K562 (cell line): ENCODE measurements at regions not wholly inside any gene's neighbourhood (a gene's known extent, or its start where the extent isn't known, plus 50 kb on each side); places are given as distances from the start of the nearest gene placed in this dataset.

Experiments
- ARID1B ChIP-seq: fragments of 450-650 bp; IDR thresholded peaks from 2 replicates; pipeline ENCODE4 v1.6.1; 2016; ENCODE audit warnings: antibody characterized with exemption, mild to moderate bottlenecking, inconsistent platforms
- CUX1 ChIP-seq: fragments of 200-800 bp; sonication (Bioruptor generic); IDR thresholded peaks from 2 replicates; pipeline ENCODE4 v1.6.1; 2016; ENCODE audit warnings: missing genetic modification characterization, missing compliant biosample characterization
- HBP1 ChIP-seq: fragments of 450-650 bp; formaldehyde crosslinking; IDR thresholded peaks from 2 replicates; pipeline ENCODE4 v1.4.0; 2022; ENCODE audit warnings: missing genetic modification characterization
- NFE2L1 ChIP-seq: fragments of 450-650 bp; IDR thresholded peaks from 2 replicates; pipeline ENCODE4 v1.6.1; 2016; ENCODE audit warnings: missing genetic modification characterization, low read depth, mild to moderate bottlenecking, missing compliant biosample characterization, moderate library complexity, borderline replicate concordance
- NR2F6 ChIP-seq: fragments of 450-650 bp; formaldehyde crosslinking; IDR thresholded peaks from 2 replicates; pipeline ENCODE4 v1.4.0; 2020; ENCODE audit warnings: mild to moderate bottlenecking
- SNIP1 ChIP-seq: fragments of 450-650 bp; IDR thresholded peaks from 2 replicates; pipeline ENCODE4 v1.7.1; 2017; ENCODE audit warnings: low read depth, mild to moderate bottlenecking
- ZNF263 ChIP-seq: sonication (generic); formaldehyde crosslinking; IDR thresholded peaks from 2 replicates; pipeline ENCODE4 v1.8.0; 2022; ENCODE audit warnings: mild to moderate bottlenecking, missing genetic modification reagents, borderline replicate concordance
- ZNF644 ChIP-seq: fragments of 200-800 bp; sonication (Bioruptor generic); IDR thresholded peaks from 2 replicates; pipeline ENCODE4 v1.6.1; 2016; ENCODE audit warnings: low read depth, missing genetic modification characterization, missing compliant biosample characterization

GRCh38 chr5:74177961-74178360 lies 462.6 kb downstream of the ENC1 start (continued):
- TF ChIP-seq NFE2L1 (tag) (no peak), ZNF644 (tag) (no peak), ARID1B (no peak), CUX1 (CRISPR knock-in tag) (no peak), NR2F6 (CRISPR knock-in tag) (no peak), ZNF263 (CRISPR knock-in tag) (no peak), SNIP1 (no peak), HBP1 (no peak)
